ENCODE measurements at regions not wholly inside any gene's neighbourhood (a gene's known extent, or its start where the extent isn't known, plus 50 kb on each side); places are given as distances from the start of the nearest gene placed in this dataset.
"Not testable (repeated sequence)": the region's sequence is repeated elsewhere in the genome, so short reads cannot be mapped to it uniquely, and the experiment has no call there.

- DNase-seq (ENCODE audit: low read depth) = no peak
Observed at GRCh38 chr2:163081754-163082153, 243.2 kb upstream of the KCNH7 start.

DNA sequence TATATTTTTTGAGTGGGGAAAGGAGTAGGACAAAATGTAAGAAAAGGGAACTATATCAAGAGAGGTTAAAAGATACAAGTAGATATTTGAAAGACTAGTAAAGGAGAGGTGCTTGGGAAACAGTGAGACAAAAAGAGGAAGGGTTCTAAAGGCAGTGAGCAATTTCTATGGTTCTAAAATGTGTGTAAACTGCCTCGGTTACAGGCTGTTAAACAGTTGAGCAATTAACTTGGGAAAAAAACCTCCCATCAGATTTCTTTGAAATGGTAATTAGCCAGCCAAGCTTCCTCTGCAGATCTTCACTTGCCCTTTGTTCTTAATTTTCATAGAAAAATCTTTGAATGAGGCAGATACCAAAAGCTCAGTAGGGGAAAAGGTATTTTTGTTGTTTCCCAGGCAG, 238.7 kb upstream of the KCNH7 start:
- no peak for DNase-seq (ENCODE audit: low read depth)

DNA sequence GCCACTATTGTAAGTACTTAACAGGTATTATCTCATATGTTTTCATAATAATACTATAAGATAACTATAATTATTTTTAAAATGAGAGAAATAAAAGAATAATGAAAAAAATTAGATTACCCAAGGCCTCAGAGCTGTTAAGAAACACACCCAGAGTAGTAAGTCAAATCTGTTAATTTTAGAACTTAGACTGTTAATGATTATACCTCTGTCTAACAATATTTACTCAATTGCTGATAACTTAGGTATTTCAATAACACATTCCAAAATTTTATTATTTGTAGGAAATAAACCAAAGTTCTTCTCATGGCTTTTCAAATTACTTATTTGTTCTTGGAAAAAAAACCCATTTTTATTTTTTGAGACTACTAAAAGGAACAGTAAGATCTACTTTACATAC, 227.5 kb upstream of the KCNH7 start:
- DNase-seq (ENCODE audit: low read depth) = no peak

DNA sequence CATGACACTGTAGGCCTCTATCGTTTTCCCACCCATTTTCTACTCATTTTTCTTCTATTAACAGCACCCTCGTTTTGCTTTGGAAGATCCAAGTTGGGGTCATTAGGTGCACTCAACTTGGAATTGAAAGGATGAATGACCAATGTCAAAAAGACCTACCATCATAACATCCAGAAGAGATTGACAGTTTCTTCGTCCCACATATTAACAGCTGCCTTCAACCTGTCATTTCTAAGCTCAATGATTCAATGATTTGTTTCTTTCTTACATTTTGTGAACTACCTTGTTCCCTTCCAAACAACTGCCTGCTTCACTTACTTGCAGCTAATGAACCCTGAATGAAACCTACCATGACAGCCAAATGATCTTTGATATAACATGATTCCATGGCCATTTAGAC, 224.0 kb upstream of the KCNH7 start:
- DNase-seq (ENCODE audit: low read depth) = no peak

GRCh38 chr2:163046615-163047014, 208.0 kb upstream of the KCNH7 start:
- DNase-seq (ENCODE audit: low read depth) = no peak

DNA sequence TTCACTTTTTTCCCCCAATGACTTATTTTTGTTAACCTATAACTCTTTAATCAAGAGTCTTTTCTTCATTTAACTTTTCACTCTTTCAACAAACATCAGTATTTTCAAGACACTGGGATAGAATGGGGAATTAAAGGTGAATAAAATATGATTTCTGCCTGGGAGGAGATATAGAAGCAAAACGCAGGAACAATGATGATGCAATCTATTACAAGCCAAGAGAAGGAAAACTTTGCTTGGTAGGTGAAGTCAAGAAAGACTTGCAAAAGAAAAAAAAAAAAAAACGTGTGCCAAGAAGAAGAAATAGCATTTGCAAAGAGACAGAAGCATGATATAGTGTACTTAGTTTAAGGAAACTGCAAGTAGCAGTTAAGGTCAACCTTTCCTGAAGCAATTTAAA, 207.3 kb upstream of the KCNH7 start:
- no peak for DNase-seq (ENCODE audit: low read depth)

GRCh38 chr2:163044114-163044513, 205.5 kb upstream of the KCNH7 start:
- no peak for DNase-seq (ENCODE audit: low read depth)

DNA sequence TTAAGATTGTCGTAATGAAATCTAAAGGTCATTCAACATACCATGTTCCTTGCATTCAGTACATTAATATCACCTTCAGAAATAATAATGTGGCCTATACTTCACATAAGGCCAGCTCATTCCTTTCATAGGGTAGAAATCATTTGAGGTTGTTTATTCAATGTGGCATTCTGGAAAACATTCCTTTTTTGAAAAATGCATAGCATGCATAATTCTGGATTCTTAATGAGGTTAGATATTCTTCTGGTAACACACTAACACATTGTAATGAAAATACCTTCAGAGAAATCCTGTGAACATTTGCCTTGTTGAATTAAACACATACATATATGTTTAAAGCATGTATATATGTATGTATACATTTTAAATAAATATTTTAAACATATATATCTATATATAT, 204.6 kb upstream of the KCNH7 start:
- no peak for DNase-seq (ENCODE audit: low read depth)

DNA sequence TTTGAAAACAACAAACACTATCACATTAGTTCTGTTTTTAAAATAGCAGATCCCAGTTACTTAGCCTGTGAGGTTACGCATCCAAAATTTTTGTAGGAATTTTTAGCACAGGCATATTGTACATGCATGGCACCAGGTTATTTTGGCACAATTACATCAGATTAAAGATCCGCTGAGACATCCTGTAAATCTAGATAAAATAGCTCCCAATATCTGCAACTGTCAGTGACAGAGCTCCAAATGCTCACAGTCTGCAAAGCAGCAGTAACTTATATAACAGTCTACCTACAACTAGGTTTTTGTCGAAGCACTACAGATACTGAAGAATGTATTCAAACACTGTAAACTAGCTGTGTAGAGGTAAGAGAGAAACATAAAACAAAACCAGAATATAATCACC, 200.7 kb upstream of the KCNH7 start:
- DNase-seq (ENCODE audit: low read depth) = no peak

DNA sequence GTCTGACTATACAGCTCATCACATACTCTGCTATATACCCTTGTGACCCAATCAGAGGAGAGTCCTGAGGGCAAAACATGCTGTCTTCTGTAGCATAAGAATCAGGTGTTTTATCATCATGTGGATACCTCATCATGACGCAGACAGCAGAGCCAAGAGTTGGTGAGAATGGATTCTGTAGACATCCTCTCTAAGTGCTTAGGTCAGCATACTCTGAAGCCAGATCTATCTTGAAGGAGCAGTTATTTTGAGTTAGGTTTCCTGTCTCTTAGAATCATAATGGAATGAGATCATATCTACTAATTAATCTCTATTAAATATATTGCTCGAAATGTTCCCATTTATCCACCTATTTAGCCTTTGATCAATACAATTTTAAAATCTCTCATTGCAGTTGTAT, 190.2 kb upstream of the KCNH7 start:
- no peak for DNase-seq (ENCODE audit: low read depth)

DNA sequence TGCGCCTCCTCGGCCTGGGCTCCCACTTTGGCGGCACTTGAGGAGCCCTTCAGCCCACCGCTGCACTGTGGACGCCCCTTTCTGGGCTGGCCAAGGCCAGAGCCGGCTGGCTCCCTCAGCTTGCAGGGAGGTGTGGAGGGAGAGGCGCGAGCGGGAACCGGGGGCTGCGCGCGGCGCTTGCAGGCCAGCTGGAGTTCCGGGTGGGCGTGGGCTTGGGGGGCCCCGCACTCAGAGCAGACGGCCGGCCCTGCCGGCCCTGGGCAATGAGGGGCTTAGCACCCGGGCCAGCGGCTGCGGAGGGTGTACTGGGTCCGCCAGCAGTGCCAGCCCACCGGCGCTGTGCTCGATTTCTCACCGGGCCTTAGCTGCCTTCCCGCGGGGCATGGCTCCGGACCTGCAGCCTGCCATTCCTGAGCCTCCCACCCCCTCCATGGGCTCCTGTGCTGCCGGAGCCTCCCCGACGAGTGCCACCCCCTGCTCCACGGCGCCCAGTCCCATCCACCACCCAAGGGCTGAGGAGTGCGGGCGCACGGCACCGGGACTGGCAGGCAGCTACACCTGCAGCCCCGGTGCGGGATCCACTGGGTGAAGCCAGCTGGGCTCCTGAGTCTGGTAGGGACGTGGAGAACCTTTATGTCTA, 187.7 kb upstream of the KCNH7 start:
- not testable (repeated sequence) for DNase-seq (ENCODE audit: low read depth)

DNA sequence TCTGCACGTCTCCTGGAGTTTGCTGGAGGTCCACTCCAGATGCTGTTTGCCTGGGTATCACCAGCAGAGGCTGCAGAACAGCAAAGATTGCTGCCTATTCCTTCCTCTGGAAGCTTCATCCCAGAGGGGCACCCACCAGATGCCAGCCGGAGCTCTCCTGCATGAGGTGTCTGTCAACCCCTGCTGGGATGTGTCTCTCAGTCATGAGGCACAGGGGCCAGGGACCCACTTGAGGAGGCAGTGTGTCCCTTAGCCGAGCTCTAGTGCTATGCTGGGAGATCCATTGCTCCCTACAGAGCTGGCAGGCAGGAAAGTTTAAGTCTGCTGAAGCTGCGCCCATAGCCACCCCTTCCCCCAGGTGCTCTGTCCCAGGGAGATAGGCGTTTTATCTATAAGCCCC, 178.3 kb upstream of the KCNH7 start:
- not testable (repeated sequence) for DNase-seq (ENCODE audit: low read depth)

- DNase-seq (ENCODE audit: low read depth) = no peak
Observed at GRCh38 chr2:163011000-163011399, 172.4 kb upstream of the KCNH7 start.

DNA sequence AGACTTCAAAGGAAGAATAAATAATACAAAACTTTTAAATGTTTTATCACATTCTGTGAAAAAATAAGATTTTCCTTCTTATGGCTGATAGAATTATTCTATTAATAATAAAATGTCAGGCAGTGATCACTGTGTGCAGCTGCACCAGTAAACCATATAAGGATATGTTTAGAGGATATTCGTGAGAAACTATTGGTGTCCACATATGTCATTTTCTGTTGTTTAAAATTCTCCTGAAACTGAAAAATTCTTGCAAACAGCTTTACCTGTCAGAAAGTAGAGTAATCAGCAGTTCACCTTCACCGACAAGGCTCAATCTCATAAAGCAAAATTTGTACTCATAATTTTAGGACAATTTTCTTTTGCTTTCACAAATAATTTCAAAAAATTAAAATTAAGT, 170.1 kb upstream of the KCNH7 start:
- DNase-seq (ENCODE audit: low read depth) = no peak

- no peak for DNase-seq (ENCODE audit: low read depth)
Observed at GRCh38 chr2:162994718-162995117, 156.2 kb upstream of the KCNH7 start.

DNA sequence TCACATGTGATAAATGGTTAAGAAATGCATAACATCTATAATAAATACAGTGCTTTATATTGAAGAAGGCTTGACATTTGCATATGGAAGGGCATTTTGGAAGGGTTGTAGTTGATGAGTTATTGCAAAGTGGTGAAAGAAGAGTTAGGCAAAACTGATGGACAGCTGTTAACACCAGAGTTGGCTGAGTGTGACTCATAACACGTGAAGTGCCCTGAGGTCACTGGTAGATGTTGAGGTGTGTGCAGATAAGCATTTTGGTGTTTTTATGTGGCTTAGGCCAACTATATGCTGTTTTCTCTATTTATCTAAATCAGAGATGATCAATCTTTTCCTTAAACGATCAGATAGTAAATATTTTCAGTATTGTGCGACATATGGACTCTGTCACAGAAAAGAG, 154.3 kb upstream of the KCNH7 start:
- DNase-seq (ENCODE audit: low read depth) = no peak

GRCh38 chr2:162989507-162989906, 150.9 kb upstream of the KCNH7 start:
- DNase-seq (ENCODE audit: low read depth) = no peak

- no peak for DNase-seq (ENCODE audit: low read depth)
Observed at GRCh38 chr2:162974771-162975170, 136.2 kb upstream of the KCNH7 start.

DNA sequence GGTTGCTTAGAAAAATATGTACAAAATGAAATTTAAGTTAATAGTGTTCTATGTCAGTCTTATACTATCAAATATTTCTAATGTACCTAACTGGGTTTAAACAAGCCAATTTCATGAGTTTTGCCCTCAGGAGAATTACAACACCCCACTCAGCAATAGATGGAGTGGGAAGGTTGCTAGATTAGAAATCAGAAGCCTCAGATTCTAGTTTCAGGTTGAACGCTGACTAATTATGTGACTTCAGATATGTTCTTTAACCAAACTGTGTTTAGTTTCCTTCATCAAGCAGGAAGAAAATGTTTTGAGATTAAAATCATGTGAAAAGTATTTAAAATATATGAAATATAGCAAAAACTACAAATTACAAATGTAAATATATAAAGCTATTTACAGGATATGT, 133.8 kb upstream of the KCNH7 start:
- DNase-seq (ENCODE audit: low read depth) = no peak

DNA sequence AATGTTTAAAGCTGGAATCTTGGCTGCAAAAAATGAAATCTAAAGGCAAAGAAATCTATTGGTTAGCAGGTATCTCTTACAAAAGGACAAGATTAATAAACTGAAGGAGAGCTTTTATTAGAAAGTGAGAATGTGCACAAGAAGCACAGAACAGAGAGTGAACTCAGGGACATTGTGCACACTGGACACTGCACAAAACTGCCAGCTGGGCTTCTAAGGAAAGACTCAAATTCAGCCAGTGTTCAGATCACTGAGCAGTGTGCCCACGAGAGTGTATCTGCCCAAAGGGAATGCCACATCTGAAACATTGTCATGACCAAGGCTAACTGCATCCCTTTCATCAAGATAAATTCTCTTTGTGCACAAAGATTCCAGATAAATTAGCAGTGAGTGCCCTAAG, 129.7 kb upstream of the KCNH7 start:
- no peak for DNase-seq (ENCODE audit: low read depth)

GRCh38 chr2:162967811-162968210, 129.2 kb upstream of the KCNH7 start:
- DNase-seq (ENCODE audit: low read depth) = no peak

GRCh38 chr2:162967147-162967546, 128.6 kb upstream of the KCNH7 start:
- DNase-seq (ENCODE audit: low read depth) = no peak

GRCh38 chr2:162965191-162965590, 126.6 kb upstream of the KCNH7 start:
- no peak for DNase-seq (ENCODE audit: low read depth)

DNA sequence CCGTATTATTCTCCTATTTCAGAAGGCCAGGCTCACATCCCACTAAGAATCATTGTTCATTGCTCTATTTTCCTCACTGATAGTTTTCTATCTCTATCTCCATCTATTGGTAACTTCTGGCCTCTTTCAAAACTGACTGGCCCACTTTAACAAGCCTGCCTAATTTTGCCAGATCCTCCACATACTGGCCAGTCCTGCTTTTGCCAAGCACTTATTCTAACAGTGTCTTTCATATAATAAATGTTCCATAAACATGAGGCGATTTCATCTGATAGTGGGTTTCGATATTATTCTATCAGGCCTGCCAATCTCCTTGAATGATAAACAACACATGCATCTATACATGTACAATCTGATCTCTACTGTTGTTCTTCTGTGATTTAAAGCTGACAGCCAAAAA, 125.9 kb upstream of the KCNH7 start:
- no peak for DNase-seq (ENCODE audit: low read depth)

GRCh38 chr2:162963156-162963555, 124.6 kb upstream of the KCNH7 start:
- DNase-seq (ENCODE audit: low read depth) = no peak

Measured in stromal cell of bone marrow (primary cell).